ENCODE measurements at regions not wholly inside any gene's neighbourhood (a gene's known extent, or its start where the extent isn't known, plus 50 kb on each side); places are given as distances from the start of the nearest gene placed in this dataset.

- intact Hi-C loops (cut with DNase I), result no loop called here
- TF ChIP-seq, protein P1, sequence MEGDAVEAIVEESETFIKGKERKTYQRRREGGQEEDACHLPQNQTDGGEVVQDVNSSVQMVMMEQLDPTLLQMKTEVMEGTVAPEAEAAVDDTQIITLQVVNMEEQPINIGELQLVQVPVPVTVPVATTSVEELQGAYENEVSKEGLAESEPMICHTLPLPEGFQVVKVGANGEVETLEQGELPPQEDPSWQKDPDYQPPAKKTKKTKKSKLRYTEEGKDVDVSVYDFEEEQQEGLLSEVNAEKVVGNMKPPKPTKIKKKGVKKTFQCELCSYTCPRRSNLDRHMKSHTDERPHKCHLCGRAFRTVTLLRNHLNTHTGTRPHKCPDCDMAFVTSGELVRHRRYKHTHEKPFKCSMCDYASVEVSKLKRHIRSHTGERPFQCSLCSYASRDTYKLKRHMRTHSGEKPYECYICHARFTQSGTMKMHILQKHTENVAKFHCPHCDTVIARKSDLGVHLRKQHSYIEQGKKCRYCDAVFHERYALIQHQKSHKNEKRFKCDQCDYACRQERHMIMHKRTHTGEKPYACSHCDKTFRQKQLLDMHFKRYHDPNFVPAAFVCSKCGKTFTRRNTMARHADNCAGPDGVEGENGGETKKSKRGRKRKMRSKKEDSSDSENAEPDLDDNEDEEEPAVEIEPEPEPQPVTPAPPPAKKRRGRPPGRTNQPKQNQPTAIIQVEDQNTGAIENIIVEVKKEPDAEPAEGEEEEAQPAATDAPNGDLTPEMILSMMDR (IDR thresholded peaks at IDR 0.05), result no peak
- DNase-seq (ENCODE audit: low spot score in 2 of 2), result no peak
- no peaks in the 10 kb centered on the region for H3K9me3 ChIP-seq
- H3K36me3 ChIP-seq, result no peaks in the 10 kb centered on the region
- H3K4me3 ChIP-seq, result no peak overlapping the region
- no peaks in the 10 kb centered on the region for H3K4me1 ChIP-seq
- no peak overlapping the region for H3K27ac ChIP-seq
- H3K27me3 ChIP-seq, result no peaks in the 10 kb centered on the region
Measured at GRCh38 chr4:62471021-62471420, 1270.9 kb downstream of the ADGRL3 start.

- DNase-seq (ENCODE audit: low spot score in 2 of 2), result no peak
- intact Hi-C loops (cut with DNase I), result no loop called here
- H3K36me3 ChIP-seq, result no peaks in the 10 kb centered on the region
- H3K27me3 ChIP-seq, result no peaks in the 10 kb centered on the region
- no peaks in the 10 kb centered on the region for H3K4me1 ChIP-seq
- H3K27ac ChIP-seq, result no peak overlapping the region
- no peaks in the 10 kb centered on the region for H3K9me3 ChIP-seq
- no peak overlapping the region for H3K4me3 ChIP-seq
- TF ChIP-seq, protein P1 (IDR thresholded peaks at IDR 0.05), result no peak
Measured at GRCh38 chr4:62470421-62470983, 1270.4 kb downstream of the ADGRL3 start.

GRCh38 chr4:62470020-62470419, 1269.9 kb downstream of the ADGRL3 start:
- no peaks in the 10 kb centered on the region for H3K36me3 ChIP-seq
- H3K4me1 ChIP-seq, result no peaks in the 10 kb centered on the region
- no peaks in the 10 kb centered on the region for H3K9me3 ChIP-seq
- intact Hi-C loops (cut with DNase I), result no loop called here
- no peak for DNase-seq (ENCODE audit: low spot score in 2 of 2)
- H3K27ac ChIP-seq, result no peak overlapping the region
- H3K27me3 ChIP-seq, result no peaks in the 10 kb centered on the region
- TF ChIP-seq, protein P1 (IDR thresholded peaks at IDR 0.05), result no peak
- H3K4me3 ChIP-seq, result no peak overlapping the region

GRCh38 chr4:62461961-62462360, 1261.8 kb downstream of the ADGRL3 start:
- Histone ChIP-seq H3K36me3 (no peaks in the 10 kb centered on the region), H3K9me3 (no peaks in the 10 kb centered on the region), H3K4me1 (no peaks in the 10 kb centered on the region), H3K27me3 (no peaks in the 10 kb centered on the region), H3K27ac (no peak overlapping the region), H3K4me3 (no peak overlapping the region)
- intact Hi-C loops (cut with DNase I), result no loop called here
- no peak for DNase-seq (ENCODE audit: low spot score in 2 of 2)
- TF ChIP-seq, protein P1 (IDR thresholded peaks at IDR 0.05), result no peak

DNA sequence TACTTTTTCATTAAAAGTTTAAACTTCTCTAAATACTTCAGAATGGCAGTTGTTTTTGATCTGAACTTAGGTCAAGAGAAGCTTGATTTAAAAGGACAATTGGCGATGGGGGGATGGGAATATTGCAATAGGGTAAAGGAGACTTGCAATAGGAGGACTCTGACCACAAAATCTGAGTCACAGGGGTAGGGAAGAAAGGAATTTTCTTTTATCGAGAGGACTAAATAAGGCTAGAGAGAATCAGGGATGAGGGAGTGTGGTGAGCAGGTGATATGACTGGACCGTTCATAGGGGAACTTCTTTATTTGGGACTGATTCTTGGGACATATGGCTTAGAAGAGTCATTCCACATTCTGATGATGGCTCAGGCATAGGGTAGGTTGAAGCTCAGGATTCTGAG, 1260.2 kb downstream of the ADGRL3 start:
- H3K36me3 ChIP-seq, result no peaks in the 10 kb centered on the region
- no peak for DNase-seq (ENCODE audit: low spot score in 2 of 2)
- TF ChIP-seq, protein P1 (IDR thresholded peaks at IDR 0.05), result no peak
- no peak overlapping the region for H3K27ac ChIP-seq
- no peaks in the 10 kb centered on the region for H3K4me1 ChIP-seq
- intact Hi-C loops (cut with DNase I), result no loop called here
- no peaks in the 10 kb centered on the region for H3K9me3 ChIP-seq
- no peak overlapping the region for H3K4me3 ChIP-seq
- no peaks in the 10 kb centered on the region for H3K27me3 ChIP-seq

DNA sequence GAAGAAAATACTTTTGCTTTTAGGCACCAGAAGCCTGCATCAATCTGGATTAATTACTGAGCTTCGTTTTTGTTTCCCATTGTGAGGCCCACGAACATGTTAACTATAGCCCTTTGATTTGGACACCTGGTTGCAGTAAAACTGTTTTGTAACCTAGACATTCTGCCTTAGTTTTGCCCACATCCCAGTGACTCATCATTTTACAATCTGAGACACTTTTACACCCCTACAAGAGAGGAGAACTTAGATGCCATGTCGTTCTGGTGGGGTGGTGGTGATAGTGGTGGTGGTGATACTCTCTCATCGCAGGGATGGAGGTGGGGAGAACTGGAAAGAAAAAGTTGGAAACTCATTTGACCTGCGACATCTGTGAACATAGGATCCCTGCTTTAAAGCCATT, 1257.2 kb downstream of the ADGRL3 start:
- H3K27me3 ChIP-seq, result no peaks in the 10 kb centered on the region
- TF ChIP-seq, protein P1 (IDR thresholded peaks at IDR 0.05), result no peak
- no peaks in the 10 kb centered on the region for H3K4me1 ChIP-seq
- no peak for DNase-seq (ENCODE audit: low spot score in 2 of 2)
- H3K27ac ChIP-seq, result no peak overlapping the region
- H3K9me3 ChIP-seq, result no peaks in the 10 kb centered on the region
- intact Hi-C loops (cut with DNase I), result loop anchor here (10.0 kb wide), 1 partner anchor 57 kb away; no protein-coding TSS in a partner anchor
- H3K36me3 ChIP-seq, result no peaks in the 10 kb centered on the region
- H3K4me3 ChIP-seq, result no peak overlapping the region
